T-helper 1 cell treated with Interleukin-12 subunit alpha and Interleukin-12 subunit beta and Interleukin-4 antibody, amounts not matched to agents 30 μg/mL and 1 μg/mL, for 36 hours (primary cell): ENCODE measurements at regions not wholly inside any gene's neighbourhood (a gene's known extent, or its start where the extent isn't known, plus 50 kb on each side); places are given as distances from the start of the nearest gene placed in this dataset.
"Not testable (repeated sequence)": the region's sequence is repeated elsewhere in the genome, so short reads cannot be mapped to it uniquely, and the experiment has no call there.

Experiments
- H3K27ac Mint-ChIP-seq: one replicate; pipeline ENCODE4 v1.8.0; 2021; ENCODE audit warnings: mild to moderate bottlenecking, mixed read lengths
- H3K27me3 Mint-ChIP-seq: one replicate; pipeline ENCODE4 v1.8.0; 2021; ENCODE audit warnings: low read depth, mixed read lengths
- H3K36me3 Mint-ChIP-seq: one replicate; pipeline ENCODE4 v1.8.0; 2021; ENCODE audit warnings: low read depth, mixed read lengths
- H3K4me1 Mint-ChIP-seq: one replicate; pipeline ENCODE4 v1.8.0; 2021; ENCODE audit warnings: low read depth, mixed read lengths
- H3K4me3 Mint-ChIP-seq: one replicate; pipeline ENCODE4 v1.8.0; 2021; ENCODE audit warnings: mild to moderate bottlenecking, moderate library complexity, mixed read lengths
- H3K9me3 Mint-ChIP-seq: one replicate; pipeline ENCODE4 v1.8.0; 2021; ENCODE audit warnings: mixed read lengths

DNA sequence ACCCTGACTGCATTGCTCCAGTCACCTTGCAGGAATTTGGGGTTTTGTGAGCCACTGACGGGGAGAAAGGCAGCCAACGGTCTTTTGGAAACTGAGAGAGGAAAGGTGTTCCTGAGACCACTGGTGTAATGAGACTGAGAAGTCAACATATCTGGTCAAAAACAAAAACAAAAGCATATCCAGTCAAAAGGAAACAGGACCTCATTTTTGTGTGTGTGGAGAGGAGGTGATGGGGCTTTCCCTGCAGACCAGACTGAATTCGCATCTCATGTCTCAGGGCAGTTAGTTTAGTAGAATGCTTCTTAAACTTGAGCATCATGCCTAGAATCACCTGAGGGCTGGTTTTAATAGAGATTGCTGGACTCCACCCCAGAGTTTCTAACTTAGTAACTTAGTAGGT lies 198.4 kb downstream of the COPRS start:
- peaks cover 28% of the 10 kb centered on the region for H3K9me3 Mint-ChIP-seq
- H3K27me3 Mint-ChIP-seq = peaks cover 22% of the 10 kb centered on the region
- H3K36me3 Mint-ChIP-seq = peaks cover 4% of the 10 kb centered on the region
- no peak overlapping the region for H3K27ac Mint-ChIP-seq
- no peak overlapping the region for H3K4me3 Mint-ChIP-seq
- H3K4me1 Mint-ChIP-seq = peaks cover 7% of the 10 kb centered on the region

DNA sequence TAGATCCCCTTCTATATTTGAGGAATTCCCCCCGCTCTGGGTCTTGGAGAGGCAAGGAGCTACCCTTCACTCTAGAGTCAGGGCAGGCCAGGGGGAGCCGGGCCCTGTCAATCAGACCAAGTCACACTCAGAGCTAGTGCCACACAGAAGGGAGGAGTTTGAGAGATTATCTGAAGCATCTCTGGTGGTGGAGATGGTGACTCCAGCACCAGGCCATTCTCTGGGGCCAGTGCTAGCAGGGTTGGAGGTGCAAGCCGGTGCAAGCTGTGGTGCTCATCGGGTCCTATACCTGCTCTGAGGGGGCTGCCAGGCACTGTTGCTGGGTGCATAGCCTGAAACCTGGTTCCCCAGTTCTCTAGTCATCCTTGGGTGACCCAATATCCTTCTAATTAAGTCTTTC lies 201.2 kb downstream of the COPRS start:
- H3K36me3 Mint-ChIP-seq = no peaks in the 10 kb centered on the region
- H3K27me3 Mint-ChIP-seq = peaks cover 16% of the 10 kb centered on the region
- H3K27ac Mint-ChIP-seq = no peak overlapping the region
- peaks cover 7% of the 10 kb centered on the region for H3K4me1 Mint-ChIP-seq
- H3K4me3 Mint-ChIP-seq = no peak overlapping the region
- peaks cover 7% of the 10 kb centered on the region for H3K9me3 Mint-ChIP-seq

DNA sequence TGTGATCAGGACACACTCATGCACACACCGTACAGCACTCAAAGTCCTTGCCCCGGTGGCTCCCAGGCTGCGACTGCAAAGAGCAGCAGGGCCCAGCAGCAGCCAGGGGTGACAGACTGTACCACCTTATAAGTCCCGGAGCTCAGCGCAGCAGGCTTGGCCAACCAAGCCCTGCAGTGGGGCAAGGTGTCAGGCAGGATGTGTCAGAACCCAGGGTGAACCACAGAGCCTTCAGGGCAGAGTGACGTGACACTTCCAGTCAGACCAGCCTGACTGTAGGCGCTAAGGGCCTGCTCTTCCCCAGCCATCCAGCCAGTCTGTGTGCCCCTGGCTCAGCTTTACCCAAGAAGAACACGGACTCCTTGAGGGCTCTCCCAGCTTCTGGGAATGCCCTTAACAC lies 204.1 kb downstream of the COPRS start:
- Mint-ChIP-seq H3K4me3 (no peak overlapping the region), H3K27ac (no peak overlapping the region), H3K36me3 (no peaks in the 10 kb centered on the region), H3K4me1 (peaks cover 3% of the 10 kb centered on the region), H3K9me3 (no peaks in the 10 kb centered on the region), H3K27me3 (peaks cover 23% of the 10 kb centered on the region)

DNA sequence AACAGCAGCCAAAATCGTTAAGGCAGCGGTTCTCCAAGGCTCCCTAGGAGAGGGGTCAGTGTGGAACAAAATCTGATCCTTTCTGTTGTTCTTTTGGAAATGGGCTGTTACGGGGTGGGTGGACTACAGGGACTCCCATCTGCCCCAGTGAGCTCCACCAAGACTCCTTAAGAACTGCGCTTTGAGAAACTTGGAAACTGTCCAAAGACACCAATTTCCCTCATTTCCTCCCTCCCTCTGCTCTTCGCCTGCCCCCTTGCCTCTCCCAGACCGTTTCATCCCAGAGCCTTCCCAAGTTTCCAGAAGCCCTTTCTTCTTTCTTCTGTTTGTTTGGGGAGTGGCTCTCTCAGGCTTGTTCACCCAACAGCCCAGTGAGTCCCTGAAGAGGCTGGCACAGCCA lies 205.4 kb downstream of the COPRS start:
- no peak overlapping the region for H3K27ac Mint-ChIP-seq
- H3K36me3 Mint-ChIP-seq = no peaks in the 10 kb centered on the region
- no peaks in the 10 kb centered on the region for H3K4me1 Mint-ChIP-seq
- H3K9me3 Mint-ChIP-seq = no peaks in the 10 kb centered on the region
- H3K27me3 Mint-ChIP-seq = peaks cover 19% of the 10 kb centered on the region
- H3K4me3 Mint-ChIP-seq = no peak overlapping the region

DNA sequence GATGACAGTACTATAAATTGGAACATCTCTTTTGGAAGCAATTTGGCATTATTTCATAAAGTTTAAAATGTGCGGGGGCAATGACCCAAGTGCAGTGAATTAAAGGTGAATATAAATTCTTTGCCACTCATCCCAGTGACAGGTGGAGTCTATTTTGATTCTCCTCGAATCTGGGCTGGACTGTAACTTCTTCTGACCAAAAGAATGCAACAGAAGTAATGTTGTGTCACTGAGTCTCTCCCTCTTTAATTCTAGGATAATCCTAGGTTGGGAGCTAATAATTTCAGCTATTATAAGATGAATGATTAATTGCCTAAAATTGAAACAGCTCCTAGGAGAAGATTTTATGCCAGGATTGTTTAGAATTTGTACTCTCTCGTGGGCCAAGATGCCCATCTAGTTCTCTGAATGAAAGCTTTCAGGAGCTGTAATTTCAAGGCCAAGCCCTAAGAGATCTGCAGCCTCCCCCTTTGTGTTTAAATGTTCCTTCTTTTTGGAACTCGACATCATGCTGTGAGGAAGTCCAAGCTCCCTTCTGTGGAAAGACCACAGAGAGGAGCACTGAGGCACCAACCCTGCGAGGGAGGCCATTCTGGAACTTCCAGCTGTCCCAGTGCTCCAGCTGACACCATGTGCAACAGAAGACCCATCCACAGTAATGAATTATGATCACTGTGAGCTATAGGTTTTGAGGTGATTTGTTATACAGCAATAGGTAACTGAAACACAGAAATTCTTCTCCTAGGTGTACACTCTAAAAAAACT lies 208.1 kb downstream of the COPRS start:
- no peak overlapping the region for H3K27ac Mint-ChIP-seq
- no peak overlapping the region for H3K4me3 Mint-ChIP-seq
- H3K4me1 Mint-ChIP-seq = no peaks in the 10 kb centered on the region
- H3K27me3 Mint-ChIP-seq = peaks cover 12% of the 10 kb centered on the region
- H3K9me3 Mint-ChIP-seq = peaks cover 13% of the 10 kb centered on the region
- no peaks in the 10 kb centered on the region for H3K36me3 Mint-ChIP-seq

DNA sequence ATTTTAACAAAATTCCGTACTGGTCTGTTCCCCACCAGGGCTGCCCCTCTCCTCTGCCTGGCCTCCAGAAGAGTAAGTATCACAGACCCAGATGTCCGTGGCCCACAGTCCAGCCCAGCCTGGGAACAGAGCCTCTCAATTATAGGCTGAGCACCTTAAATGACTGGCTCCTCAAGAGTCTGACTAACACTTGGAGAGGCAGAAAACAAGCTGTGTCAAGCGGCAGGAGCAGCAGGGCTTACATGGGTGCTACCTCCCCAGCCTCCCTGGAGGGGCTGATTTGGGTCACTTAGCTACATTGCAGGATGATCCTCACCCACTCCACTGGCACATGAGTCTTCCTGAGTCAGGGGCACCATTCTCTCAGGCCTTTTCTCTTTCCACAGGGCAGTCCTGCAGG lies 209.7 kb downstream of the COPRS start:
- no peaks in the 10 kb centered on the region for H3K4me1 Mint-ChIP-seq
- no peak overlapping the region for H3K4me3 Mint-ChIP-seq
- peaks cover 25% of the 10 kb centered on the region for H3K9me3 Mint-ChIP-seq
- H3K36me3 Mint-ChIP-seq = no peaks in the 10 kb centered on the region
- no peak overlapping the region for H3K27ac Mint-ChIP-seq
- H3K27me3 Mint-ChIP-seq = peaks cover 12% of the 10 kb centered on the region

DNA sequence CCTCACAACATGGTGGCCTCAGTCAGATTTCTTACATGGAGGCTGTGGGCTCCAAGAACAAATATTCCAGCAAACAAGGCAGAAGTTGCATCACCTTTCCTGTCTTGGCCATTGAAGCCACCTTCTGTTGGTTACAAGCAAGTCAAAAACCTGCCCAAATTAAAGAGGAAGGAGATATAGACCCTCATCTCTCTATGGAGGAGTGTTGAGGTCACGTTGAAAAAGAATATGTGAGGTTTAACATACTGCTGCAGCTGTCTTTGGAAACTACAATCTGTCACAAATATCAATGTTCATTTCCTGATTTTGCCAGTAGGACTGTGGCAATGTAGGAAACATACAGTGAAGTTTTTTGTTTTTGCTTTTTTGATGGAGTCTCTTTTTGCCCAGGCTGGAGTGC lies 211.4 kb downstream of the COPRS start:
- H3K9me3 Mint-ChIP-seq = peaks cover 31% of the 10 kb centered on the region
- no peak overlapping the region for H3K27ac Mint-ChIP-seq
- H3K36me3 Mint-ChIP-seq = no peaks in the 10 kb centered on the region
- H3K4me1 Mint-ChIP-seq = no peaks in the 10 kb centered on the region
- H3K4me3 Mint-ChIP-seq = no peak overlapping the region
- H3K27me3 Mint-ChIP-seq = peaks cover 12% of the 10 kb centered on the region

DNA sequence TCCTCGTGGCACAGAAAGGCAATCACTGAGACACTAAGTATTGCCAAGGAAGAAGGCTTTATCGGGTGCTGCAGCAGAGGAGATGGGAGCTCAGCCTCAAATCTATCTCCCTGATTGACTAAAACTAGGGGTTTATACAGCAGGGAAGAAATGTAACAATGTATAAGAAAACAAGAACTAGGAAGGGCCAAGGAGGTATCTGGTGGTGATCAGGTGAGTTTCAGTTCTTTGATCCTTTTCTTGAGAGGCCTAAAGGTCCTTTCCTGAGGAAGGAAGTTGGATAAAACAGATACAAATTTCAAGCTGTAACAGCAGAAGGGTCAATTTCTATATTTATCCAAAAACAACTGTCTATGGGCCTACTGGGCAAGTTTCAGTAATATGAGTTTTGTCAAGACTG lies 212.4 kb downstream of the COPRS start:
- Mint-ChIP-seq H3K4me3 (no peak overlapping the region), H3K27ac (no peak overlapping the region), H3K4me1 (no peaks in the 10 kb centered on the region), H3K27me3 (peaks cover 8% of the 10 kb centered on the region), H3K36me3 (no peaks in the 10 kb centered on the region), H3K9me3 (peaks cover 31% of the 10 kb centered on the region)

DNA sequence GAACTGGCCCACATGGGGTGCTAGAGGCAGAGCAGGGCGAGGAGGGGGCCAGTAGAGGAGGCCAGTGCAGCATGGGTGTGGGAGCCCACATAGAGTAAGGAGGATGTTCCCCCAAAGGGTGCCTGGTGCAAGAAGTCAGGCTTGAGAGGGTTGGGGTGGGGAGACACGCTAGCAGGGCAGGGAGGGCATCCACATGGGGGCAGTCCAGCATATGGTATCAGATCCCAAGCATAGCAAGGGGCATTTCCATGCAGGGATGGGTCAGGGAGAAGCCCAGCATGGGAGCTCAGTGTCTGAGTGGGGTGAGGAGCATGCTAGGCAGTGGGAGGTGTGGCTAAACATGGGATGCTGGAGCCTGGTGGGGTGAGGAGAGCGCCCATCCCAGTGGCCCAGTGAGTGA lies 213.7 kb downstream of the COPRS start:
- no peaks in the 10 kb centered on the region for H3K36me3 Mint-ChIP-seq
- H3K27me3 Mint-ChIP-seq = no peaks in the 10 kb centered on the region
- H3K4me1 Mint-ChIP-seq = no peaks in the 10 kb centered on the region
- H3K9me3 Mint-ChIP-seq = peaks cover 34% of the 10 kb centered on the region
- no peak overlapping the region for H3K27ac Mint-ChIP-seq
- no peak overlapping the region for H3K4me3 Mint-ChIP-seq

DNA sequence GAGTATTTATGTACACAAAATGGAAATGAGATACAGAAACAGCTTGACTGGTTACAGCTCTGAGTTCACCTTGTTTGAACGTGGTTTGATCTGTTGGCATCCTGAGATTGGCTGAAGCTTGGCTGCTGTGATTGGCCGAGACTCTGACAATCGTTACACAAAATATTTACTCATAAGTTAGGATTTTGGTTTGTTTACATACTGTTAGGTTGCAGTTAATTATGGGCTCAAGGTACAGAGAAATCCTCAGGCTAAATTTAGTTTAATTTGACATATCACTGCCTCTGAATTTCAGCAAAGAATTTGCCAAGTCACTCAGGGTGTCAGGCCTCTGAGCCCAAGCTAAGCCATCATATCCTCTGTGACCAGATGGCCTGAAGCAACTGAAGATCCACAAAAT lies 227.3 kb downstream of the COPRS start:
- peaks cover 26% of the 10 kb centered on the region for H3K27me3 Mint-ChIP-seq

DNA sequence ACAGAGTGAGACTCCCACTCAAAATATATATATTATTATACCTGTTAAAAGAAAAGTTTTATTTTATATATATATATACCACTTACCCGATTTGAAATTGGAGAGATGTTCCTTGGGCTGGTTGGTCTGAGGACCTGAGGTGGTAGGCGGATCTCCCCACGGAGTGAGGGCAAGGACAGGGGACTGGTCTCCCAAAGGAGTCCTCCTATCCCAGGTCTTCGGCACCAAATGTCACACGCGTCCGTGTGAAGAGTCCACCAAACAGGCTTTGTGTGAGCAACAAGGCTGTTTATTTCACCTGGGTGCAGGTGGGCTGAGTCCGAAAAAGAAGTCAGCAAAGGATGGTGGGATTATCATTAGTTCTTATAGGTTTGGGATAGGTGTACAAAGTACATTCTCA lies 228.2 kb downstream of the COPRS start:
- not testable (repeated sequence) for H3K27ac Mint-ChIP-seq, H3K4me1 Mint-ChIP-seq, H3K9me3 Mint-ChIP-seq, H3K36me3 Mint-ChIP-seq, H3K4me3 Mint-ChIP-seq
- peaks cover 31% of the 10 kb centered on the region for H3K27me3 Mint-ChIP-seq

More for the DNA sequence above, 227.3 kb downstream of the COPRS start:
- no peak overlapping the region for H3K27ac Mint-ChIP-seq
- peaks cover 6% of the 10 kb centered on the region for H3K9me3 Mint-ChIP-seq
- no peaks in the 10 kb centered on the region for H3K36me3 Mint-ChIP-seq
- no peak overlapping the region for H3K4me3 Mint-ChIP-seq
- no peaks in the 10 kb centered on the region for H3K4me1 Mint-ChIP-seq

DNA sequence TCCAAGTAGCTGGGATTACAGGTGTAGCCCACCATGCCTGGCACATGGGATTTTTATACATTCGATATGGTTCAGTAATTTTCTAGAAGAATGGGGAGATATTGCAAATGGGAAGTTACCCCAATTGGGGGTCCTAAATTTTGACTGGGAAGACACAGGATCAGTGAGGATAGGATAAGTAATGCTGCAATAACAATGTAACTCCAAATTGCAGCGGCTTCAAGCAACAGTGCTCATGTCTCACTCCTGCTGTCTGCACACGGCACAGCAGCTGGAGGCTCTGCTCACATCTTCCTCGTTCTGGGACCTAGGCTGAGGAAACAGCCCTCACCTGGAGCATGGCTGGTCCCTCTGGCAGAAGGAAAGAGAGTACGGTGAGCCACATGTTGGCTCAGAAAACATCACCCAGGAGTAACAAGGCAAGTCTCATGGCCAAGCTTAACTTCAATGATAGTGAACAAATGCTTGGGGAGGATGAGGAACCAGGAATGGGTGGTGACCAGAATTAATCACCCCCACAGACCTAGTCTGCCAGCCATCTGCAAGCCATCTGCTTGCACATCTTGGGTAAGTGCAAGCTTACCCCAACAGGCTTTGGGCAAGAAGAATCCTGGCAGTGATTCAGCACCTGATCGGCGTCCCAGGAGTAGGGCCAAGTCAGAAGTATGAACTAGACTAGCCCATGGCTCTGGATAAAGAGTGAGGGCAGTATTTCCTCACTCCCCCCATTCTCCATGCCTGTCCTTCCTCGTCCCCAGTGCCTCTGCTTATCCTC lies 229.2 kb downstream of the COPRS start:
- no peaks in the 10 kb centered on the region for H3K36me3 Mint-ChIP-seq

DNA sequence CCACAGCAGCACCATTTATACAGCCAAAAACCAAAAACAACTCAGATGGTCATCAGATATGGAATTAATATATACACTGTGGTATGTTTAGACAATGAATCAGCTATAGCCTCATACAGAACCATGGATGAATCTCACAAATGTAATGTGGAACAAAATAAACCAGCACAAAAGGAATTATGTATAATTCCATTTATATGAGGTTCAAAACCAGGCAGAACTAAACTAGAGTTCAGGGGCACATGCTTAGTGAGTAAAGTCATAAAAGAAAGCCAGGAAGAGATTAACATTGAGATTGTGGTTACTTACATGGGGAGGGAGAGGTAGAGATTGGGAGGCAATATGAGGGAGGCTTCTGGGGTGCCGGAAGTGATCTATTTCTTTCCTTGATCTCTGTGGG lies 231.1 kb downstream of the COPRS start:
- Mint-ChIP-seq H3K9me3 (peaks cover 5% of the 10 kb centered on the region), H3K4me3 (no peak overlapping the region), H3K36me3 (no peaks in the 10 kb centered on the region), H3K4me1 (no peaks in the 10 kb centered on the region), H3K27me3 (peaks cover 22% of the 10 kb centered on the region), H3K27ac (no peak overlapping the region)

More for the DNA sequence above, 229.2 kb downstream of the COPRS start:
- H3K27ac Mint-ChIP-seq = no peak overlapping the region
- H3K4me1 Mint-ChIP-seq = no peaks in the 10 kb centered on the region
- H3K4me3 Mint-ChIP-seq = no peak overlapping the region
- peaks cover 30% of the 10 kb centered on the region for H3K27me3 Mint-ChIP-seq
- peaks cover 5% of the 10 kb centered on the region for H3K9me3 Mint-ChIP-seq

DNA sequence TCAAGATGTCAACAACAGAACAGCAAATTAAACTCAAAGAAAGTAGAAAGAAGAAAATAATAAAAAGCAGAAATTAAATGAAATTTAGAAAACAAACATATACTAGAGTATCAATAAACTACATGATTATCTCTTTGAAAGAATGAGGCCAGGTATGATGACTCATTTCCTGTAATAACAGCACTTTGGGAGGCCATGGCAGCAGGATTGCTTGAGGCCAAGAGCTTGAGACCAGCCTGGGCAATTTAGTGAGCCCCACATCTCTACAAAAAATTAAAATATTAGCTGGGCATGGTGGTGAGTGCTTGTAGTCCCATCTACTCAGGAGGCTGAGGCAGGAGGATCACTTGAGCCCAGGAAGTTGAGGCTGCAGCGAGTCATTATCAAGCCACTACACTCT lies 232.5 kb downstream of the RAB11FIP4 start:
- no peak overlapping the region for H3K4me3 Mint-ChIP-seq
- no peaks in the 10 kb centered on the region for H3K4me1 Mint-ChIP-seq
- peaks cover 23% of the 10 kb centered on the region for H3K27me3 Mint-ChIP-seq
- no peaks in the 10 kb centered on the region for H3K36me3 Mint-ChIP-seq
- no peak overlapping the region for H3K27ac Mint-ChIP-seq
- H3K9me3 Mint-ChIP-seq = peaks cover 5% of the 10 kb centered on the region

DNA sequence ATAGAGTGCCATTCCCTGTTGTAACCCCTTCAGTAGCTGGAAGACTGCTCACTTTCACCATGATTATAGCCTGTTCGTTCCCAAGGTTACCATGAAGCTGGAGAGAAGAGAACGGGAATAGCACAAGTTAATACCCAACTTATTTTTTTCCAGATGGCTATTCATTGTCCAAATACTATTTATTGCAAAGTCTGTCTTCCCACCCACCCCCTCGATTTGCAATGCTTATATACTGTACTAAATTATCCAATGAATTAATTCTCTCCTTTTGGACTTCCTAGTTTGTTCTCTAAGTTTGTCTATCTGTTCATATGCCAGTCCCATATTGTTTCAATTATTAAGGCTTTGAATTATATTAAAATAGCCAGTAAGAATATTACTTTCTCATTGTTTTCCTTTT lies 231.0 kb downstream of the RAB11FIP4 start:
- H3K27ac Mint-ChIP-seq = no peak overlapping the region
- no peaks in the 10 kb centered on the region for H3K4me1 Mint-ChIP-seq
- H3K27me3 Mint-ChIP-seq = peaks cover 15% of the 10 kb centered on the region
- no peak overlapping the region for H3K4me3 Mint-ChIP-seq
- H3K36me3 Mint-ChIP-seq = no peaks in the 10 kb centered on the region
- H3K9me3 Mint-ChIP-seq = peaks cover 5% of the 10 kb centered on the region
